ENCODE measurements at regions not wholly inside any gene's neighbourhood (a gene's known extent, or its start where the extent isn't known, plus 50 kb on each side); places are given as distances from the start of the nearest gene placed in this dataset.
A peak's percentile ranks its signal among the peaks of the same experiment; 100 is the strongest.

- FAIRE-seq (peak; percentile 57), DNase-seq (ENCODE audit: insufficient read length, low spot score) (no peak)
- TF ChIP-seq POU2F2 (IDR thresholded peaks at IDR 0.05; ENCODE audit: low read depth, low read length) (no peak), PAX5 (IDR thresholded peaks at IDR 0.05; ENCODE audit: insufficient read depth, low read length, severe bottlenecking) (no peak), TAF1 (IDR thresholded peaks at IDR 0.05; ENCODE audit: low read depth, low read length) (no peak), POLR2A (IDR thresholded peaks at IDR 0.05; ENCODE audit: low read depth, low read length) (no peak), POLR2AphosphoS5 (IDR thresholded peaks at IDR 0.05; ENCODE audit: low read depth, low read length) (no peak), SPI1 (IDR thresholded peaks at IDR 0.05; ENCODE audit: low read depth, low read length) (no peak)
Observed at GRCh38 chr10:55500931-55501559, 700.0 kb upstream of the PCDH15 start.

GRCh38 chr10:55497893-55498499, 697.0 kb upstream of the PCDH15 start:
- no peak for DNase-seq (ENCODE audit: insufficient read length, low spot score)
- TF ChIP-seq PAX5 (IDR thresholded peaks at IDR 0.05; ENCODE audit: insufficient read depth, low read length, severe bottlenecking) (no peak), POLR2A (IDR thresholded peaks at IDR 0.05; ENCODE audit: low read depth, low read length) (no peak), TAF1 (IDR thresholded peaks at IDR 0.05; ENCODE audit: low read depth, low read length) (no peak)
- FAIRE-seq: no peak

- no peak for FAIRE-seq
- TF ChIP-seq PAX5 (IDR thresholded peaks at IDR 0.05; ENCODE audit: insufficient read depth, low read length, severe bottlenecking) (no peak), POLR2AphosphoS5 (IDR thresholded peaks at IDR 0.05; ENCODE audit: low read depth, low read length) (no peak), POLR2A (IDR thresholded peaks at IDR 0.05; ENCODE audit: low read depth, low read length) (no peak), POU2F2 (IDR thresholded peaks at IDR 0.05; ENCODE audit: low read depth, low read length) (no peak), SPI1 (IDR thresholded peaks at IDR 0.05; ENCODE audit: low read depth, low read length) (no peak), TAF1 (IDR thresholded peaks at IDR 0.05; ENCODE audit: low read depth, low read length) (no peak)
- no peak for DNase-seq (ENCODE audit: insufficient read length, low spot score)
Observed at GRCh38 chr10:55495555-55495954, 694.5 kb upstream of the PCDH15 start.

GRCh38 chr10:55491712-55492111, 690.7 kb upstream of the PCDH15 start:
- no peak for DNase-seq (ENCODE audit: insufficient read length, low spot score)
- no peak for TF ChIP-seq SPI1 (IDR thresholded peaks at IDR 0.05; ENCODE audit: low read depth, low read length)
- TF ChIP-seq POLR2AphosphoS5 (IDR thresholded peaks at IDR 0.05; ENCODE audit: low read depth, low read length): no peak
- no peak for TF ChIP-seq POU2F2 (IDR thresholded peaks at IDR 0.05; ENCODE audit: low read depth, low read length)
- TF ChIP-seq TAF1 (IDR thresholded peaks at IDR 0.05; ENCODE audit: low read depth, low read length): no peak
- no peak for TF ChIP-seq POLR2A (IDR thresholded peaks at IDR 0.05; ENCODE audit: low read depth, low read length)
- TF ChIP-seq PAX5 (IDR thresholded peaks at IDR 0.05; ENCODE audit: insufficient read depth, low read length, severe bottlenecking): no peak
- no peak for FAIRE-seq

- no peak for FAIRE-seq
- DNase-seq (ENCODE audit: insufficient read length, low spot score): no peak
- no peak for TF ChIP-seq TAF1 (IDR thresholded peaks at IDR 0.05; ENCODE audit: low read depth, low read length)
- no peak for TF ChIP-seq POLR2AphosphoS5 (IDR thresholded peaks at IDR 0.05; ENCODE audit: low read depth, low read length)
- TF ChIP-seq SPI1 (IDR thresholded peaks at IDR 0.05; ENCODE audit: low read depth, low read length): no peak
- TF ChIP-seq POU2F2 (IDR thresholded peaks at IDR 0.05; ENCODE audit: low read depth, low read length): no peak
- TF ChIP-seq POLR2A (IDR thresholded peaks at IDR 0.05; ENCODE audit: low read depth, low read length): no peak
Observed at GRCh38 chr10:55485827-55486226, 684.8 kb upstream of the PCDH15 start.

- no peak for TF ChIP-seq PAX5 (IDR thresholded peaks at IDR 0.05; ENCODE audit: insufficient read depth, low read length, severe bottlenecking)
- no peak for TF ChIP-seq TAF1 (IDR thresholded peaks at IDR 0.05; ENCODE audit: low read depth, low read length)
- DNase-seq (ENCODE audit: insufficient read length, low spot score) (no peak), FAIRE-seq (no peak)
Observed at GRCh38 chr10:55476129-55476528, 675.1 kb upstream of the PCDH15 start.

GRCh38 chr10:55474258-55474657, 673.2 kb upstream of the PCDH15 start:
- no peak for FAIRE-seq
- TF ChIP-seq SPI1 (IDR thresholded peaks at IDR 0.05; ENCODE audit: low read depth, low read length) (no peak), POLR2AphosphoS5 (IDR thresholded peaks at IDR 0.05; ENCODE audit: low read depth, low read length) (no peak), PAX5 (IDR thresholded peaks at IDR 0.05; ENCODE audit: insufficient read depth, low read length, severe bottlenecking) (no peak), POU2F2 (IDR thresholded peaks at IDR 0.05; ENCODE audit: low read depth, low read length) (no peak), POLR2A (IDR thresholded peaks at IDR 0.05; ENCODE audit: low read depth, low read length) (no peak), TAF1 (IDR thresholded peaks at IDR 0.05; ENCODE audit: low read depth, low read length) (no peak)
- DNase-seq (ENCODE audit: insufficient read length, low spot score): no peak

- TF ChIP-seq TAF1 (IDR thresholded peaks at IDR 0.05; ENCODE audit: low read depth, low read length) (no peak), POU2F2 (IDR thresholded peaks at IDR 0.05; ENCODE audit: low read depth, low read length) (no peak), PAX5 (IDR thresholded peaks at IDR 0.05; ENCODE audit: insufficient read depth, low read length, severe bottlenecking) (no peak), SPI1 (IDR thresholded peaks at IDR 0.05; ENCODE audit: low read depth, low read length) (no peak), POLR2AphosphoS5 (IDR thresholded peaks at IDR 0.05; ENCODE audit: low read depth, low read length) (no peak), POLR2A (IDR thresholded peaks at IDR 0.05; ENCODE audit: low read depth, low read length) (no peak)
- FAIRE-seq: no peak
- DNase-seq (ENCODE audit: insufficient read length, low spot score): no peak
Observed at GRCh38 chr10:55470840-55471239, 669.8 kb upstream of the PCDH15 start.

GRCh38 chr10:55466806-55467504, 665.9 kb upstream of the PCDH15 start:
- FAIRE-seq: no peak
- no peak for DNase-seq (ENCODE audit: insufficient read length, low spot score)
- TF ChIP-seq PAX5 (IDR thresholded peaks at IDR 0.05; ENCODE audit: insufficient read depth, low read length, severe bottlenecking): no peak
- no peak for TF ChIP-seq SPI1 (IDR thresholded peaks at IDR 0.05; ENCODE audit: low read depth, low read length)
- no peak for TF ChIP-seq POLR2AphosphoS5 (IDR thresholded peaks at IDR 0.05; ENCODE audit: low read depth, low read length)
- no peak for TF ChIP-seq POU2F2 (IDR thresholded peaks at IDR 0.05; ENCODE audit: low read depth, low read length)
- TF ChIP-seq TAF1 (IDR thresholded peaks at IDR 0.05; ENCODE audit: low read depth, low read length): no peak
- TF ChIP-seq POLR2A (IDR thresholded peaks at IDR 0.05; ENCODE audit: low read depth, low read length): no peak
